ENCODE measurements at regions not wholly inside any gene's neighbourhood (a gene's known extent, or its start where the extent isn't known, plus 50 kb on each side); places are given as distances from the start of the nearest gene placed in this dataset.

- intact Hi-C loops (cut with DNase I; ENCODE audit: low total_unique reads), result no loop called here
- Histone ChIP-seq H3K4me3 (no peak overlapping the region), H3K9me3 (no peaks in the 10 kb centered on the region), H3K27ac (no peak overlapping the region), H3K36me3 (ENCODE audit: low read depth, missing control alignments) (no peaks in the 10 kb centered on the region), H3K27me3 (no peaks in the 10 kb centered on the region), H3K4me1 (no peaks in the 10 kb centered on the region)
- DNase-seq, result no peak
- TF ChIP-seq, protein P1, sequence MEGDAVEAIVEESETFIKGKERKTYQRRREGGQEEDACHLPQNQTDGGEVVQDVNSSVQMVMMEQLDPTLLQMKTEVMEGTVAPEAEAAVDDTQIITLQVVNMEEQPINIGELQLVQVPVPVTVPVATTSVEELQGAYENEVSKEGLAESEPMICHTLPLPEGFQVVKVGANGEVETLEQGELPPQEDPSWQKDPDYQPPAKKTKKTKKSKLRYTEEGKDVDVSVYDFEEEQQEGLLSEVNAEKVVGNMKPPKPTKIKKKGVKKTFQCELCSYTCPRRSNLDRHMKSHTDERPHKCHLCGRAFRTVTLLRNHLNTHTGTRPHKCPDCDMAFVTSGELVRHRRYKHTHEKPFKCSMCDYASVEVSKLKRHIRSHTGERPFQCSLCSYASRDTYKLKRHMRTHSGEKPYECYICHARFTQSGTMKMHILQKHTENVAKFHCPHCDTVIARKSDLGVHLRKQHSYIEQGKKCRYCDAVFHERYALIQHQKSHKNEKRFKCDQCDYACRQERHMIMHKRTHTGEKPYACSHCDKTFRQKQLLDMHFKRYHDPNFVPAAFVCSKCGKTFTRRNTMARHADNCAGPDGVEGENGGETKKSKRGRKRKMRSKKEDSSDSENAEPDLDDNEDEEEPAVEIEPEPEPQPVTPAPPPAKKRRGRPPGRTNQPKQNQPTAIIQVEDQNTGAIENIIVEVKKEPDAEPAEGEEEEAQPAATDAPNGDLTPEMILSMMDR (IDR thresholded peaks at IDR 0.05), result no peak
- TF ChIP-seq POLR2A (IDR thresholded peaks at IDR 0.05), result no peak
- 82 to 85% methylated on average over 5 of the region's 5 CpGs for WGBS, 2 donors
Observed at GRCh38 chr4:35166466-35166865, 1077.8 kb downstream of the ARAP2 start.

GRCh38 chr4:35167385-35167784 lies 1076.9 kb downstream of the ARAP2 start:
- no peaks in the 10 kb centered on the region for H3K36me3 ChIP-seq (ENCODE audit: low read depth, missing control alignments)
- no peak for TF ChIP-seq POLR2A (IDR thresholded peaks at IDR 0.05)
- TF ChIP-seq, protein P1 (IDR thresholded peaks at IDR 0.05), result no peak
- no peaks in the 10 kb centered on the region for H3K9me3 ChIP-seq
- WGBS, 2 donors, result 62 to 74% methylated on average over 2 of the region's 2 CpGs
- H3K4me3 ChIP-seq, result no peak overlapping the region
- intact Hi-C loops (cut with DNase I; ENCODE audit: low total_unique reads), result no loop called here
- no peaks in the 10 kb centered on the region for H3K27me3 ChIP-seq
- no peak overlapping the region for H3K27ac ChIP-seq
- H3K4me1 ChIP-seq, result no peaks in the 10 kb centered on the region
- no peak for DNase-seq

DNA sequence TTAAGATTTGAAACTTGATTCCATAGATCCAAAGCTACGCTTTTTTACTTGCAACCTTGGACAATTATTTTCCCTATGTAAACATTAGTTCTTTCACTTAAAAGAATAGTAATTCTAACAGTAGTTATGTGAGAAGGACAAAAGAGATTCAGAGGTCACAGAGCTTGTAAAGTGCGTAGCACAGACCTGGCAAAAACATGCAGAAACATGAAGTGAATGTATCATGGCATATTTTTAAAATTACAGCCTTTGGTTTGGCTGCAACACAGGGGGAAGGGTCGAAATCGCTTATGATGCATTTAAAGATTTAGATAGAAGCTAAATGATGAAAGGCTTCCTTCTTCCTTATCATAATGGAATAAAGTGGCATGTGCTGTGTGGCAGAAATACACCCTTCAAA lies 1068.8 kb downstream of the ARAP2 start:
- Histone ChIP-seq H3K27ac (no peak overlapping the region), H3K4me3 (no peak overlapping the region), H3K36me3 (ENCODE audit: low read depth, missing control alignments) (no peaks in the 10 kb centered on the region), H3K4me1 (no peaks in the 10 kb centered on the region), H3K9me3 (no peaks in the 10 kb centered on the region), H3K27me3 (no peaks in the 10 kb centered on the region)
- intact Hi-C loops (cut with DNase I; ENCODE audit: low total_unique reads), result no loop called here
- TF ChIP-seq, protein P1 (IDR thresholded peaks at IDR 0.05), result no peak
- TF ChIP-seq POLR2A (IDR thresholded peaks at IDR 0.05), result no peak
- DNase-seq, result no peak
- 35 to 49% methylated on average over 4 of the region's 4 CpGs for WGBS, 2 donors

- 26 to 37% methylated on average over 2 of the region's 2 CpGs for WGBS, 2 donors
- Histone ChIP-seq H3K36me3 (ENCODE audit: low read depth, missing control alignments) (no peaks in the 10 kb centered on the region), H3K27ac (no peak overlapping the region), H3K9me3 (no peaks in the 10 kb centered on the region), H3K4me1 (no peaks in the 10 kb centered on the region), H3K27me3 (no peaks in the 10 kb centered on the region), H3K4me3 (no peak overlapping the region)
- DNase-seq, result no peak
- TF ChIP-seq, protein P1 (IDR thresholded peaks at IDR 0.05), result no peak
- TF ChIP-seq POLR2A (IDR thresholded peaks at IDR 0.05), result no peak
- intact Hi-C loops (cut with DNase I; ENCODE audit: low total_unique reads), result no loop called here
Observed at GRCh38 chr4:35175894-35176293, 1068.4 kb downstream of the ARAP2 start.

DNA sequence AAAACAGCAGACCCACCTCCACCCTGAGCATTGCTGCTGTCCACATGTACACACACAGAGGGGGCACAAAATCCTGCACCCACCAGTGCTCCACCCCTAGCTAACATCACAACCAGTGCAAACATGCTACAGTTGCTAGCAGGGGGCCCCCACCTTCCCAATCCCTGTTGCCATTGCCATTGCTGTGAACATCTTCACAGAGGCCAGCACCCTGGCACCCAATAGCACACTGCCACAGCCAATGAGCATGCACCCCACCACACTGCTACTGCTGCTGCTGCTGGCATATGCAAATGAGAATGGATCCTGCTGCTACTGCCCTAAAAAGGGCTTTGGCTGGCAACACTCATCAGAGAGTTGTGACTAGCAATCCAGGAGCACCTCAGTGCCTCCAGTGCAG lies 1061.9 kb downstream of the ARAP2 start:
- Histone ChIP-seq H3K27me3 (no peaks in the 10 kb centered on the region), H3K27ac (no peak overlapping the region), H3K36me3 (ENCODE audit: low read depth, missing control alignments) (no peaks in the 10 kb centered on the region), H3K4me1 (no peaks in the 10 kb centered on the region), H3K4me3 (no peak overlapping the region), H3K9me3 (no peaks in the 10 kb centered on the region)
- TF ChIP-seq, protein P1 (IDR thresholded peaks at IDR 0.05), result no peak
- TF ChIP-seq POLR2A (IDR thresholded peaks at IDR 0.05), result no peak
- intact Hi-C loops (cut with DNase I; ENCODE audit: low total_unique reads), result no loop called here
- no peak for DNase-seq
